ENCODE measurements at regions not wholly inside any gene's neighbourhood (a gene's known extent, or its start where the extent isn't known, plus 50 kb on each side); places are given as distances from the start of the nearest gene placed in this dataset.

DNA sequence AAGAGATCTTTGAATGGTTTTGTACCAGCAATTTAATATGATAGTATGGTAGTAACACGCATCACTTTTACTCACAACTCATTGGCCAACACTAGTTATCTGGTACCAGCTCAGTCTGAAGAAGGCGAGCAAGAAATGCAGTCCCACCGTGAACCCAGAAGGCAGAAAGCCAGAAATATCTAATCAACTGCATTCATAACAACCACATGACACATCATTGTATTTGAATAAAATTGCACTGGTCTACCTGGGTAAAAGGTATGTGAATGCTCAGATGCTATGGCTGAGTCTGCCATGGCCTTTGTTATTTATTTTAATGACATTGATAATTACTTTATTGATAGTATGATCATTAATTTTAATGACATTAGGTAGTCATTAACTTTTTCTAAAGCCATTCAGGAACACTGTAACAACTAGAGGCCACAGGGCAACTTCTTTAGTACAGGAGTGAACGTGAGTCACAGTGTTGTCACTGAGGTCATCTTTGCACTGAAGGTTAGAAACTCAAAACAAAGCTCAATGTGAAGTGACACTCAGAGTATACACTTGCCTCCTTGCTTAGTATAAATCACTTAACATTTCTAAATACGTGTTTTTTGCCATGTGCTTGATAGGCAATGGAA, 475.6 kb upstream of the TNP1 start:
- DNase-seq (ENCODE audit: low spot score) = no peak

DNA sequence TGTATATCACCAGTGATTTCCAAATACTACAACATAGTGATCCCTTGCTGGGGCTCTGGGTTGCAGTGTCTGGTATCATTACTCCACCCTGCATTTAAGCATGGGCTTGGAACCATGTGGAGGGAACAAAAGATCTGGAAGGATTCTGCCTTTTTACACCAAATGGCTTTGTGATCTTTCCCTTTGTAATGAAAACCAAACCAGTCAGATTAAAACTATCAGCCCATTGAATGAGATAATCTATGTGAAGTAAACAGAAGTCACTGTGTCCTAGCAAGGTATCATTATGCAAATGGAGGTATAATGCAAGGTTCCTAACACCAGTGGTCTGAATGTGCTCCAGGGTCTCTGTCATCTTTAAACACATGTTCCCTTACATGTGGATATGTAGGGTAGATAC, 474.7 kb upstream of the TNP1 start:
- no peak for DNase-seq (ENCODE audit: low spot score)

DNA sequence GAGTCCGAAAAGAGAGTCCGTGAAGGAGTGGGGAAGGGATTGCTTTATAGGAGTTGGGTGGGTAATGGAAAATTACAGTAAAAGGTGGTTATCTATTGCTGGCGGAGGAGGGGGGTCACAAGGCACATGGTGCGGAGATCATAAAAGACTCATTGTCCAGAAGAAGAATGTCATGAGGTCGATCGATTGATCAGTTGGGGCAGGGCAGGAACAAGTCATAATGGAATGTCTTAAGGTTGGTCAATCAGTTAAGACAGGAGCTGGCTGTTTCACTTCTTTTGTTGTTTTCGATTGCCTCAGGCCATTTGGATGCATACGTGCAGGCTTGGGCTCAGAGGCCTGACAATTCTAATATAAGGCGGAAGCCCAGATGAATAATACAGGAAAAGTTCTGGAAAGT, 473.0 kb upstream of the TNP1 start:
- no peak for DNase-seq (ENCODE audit: low spot score)

DNA sequence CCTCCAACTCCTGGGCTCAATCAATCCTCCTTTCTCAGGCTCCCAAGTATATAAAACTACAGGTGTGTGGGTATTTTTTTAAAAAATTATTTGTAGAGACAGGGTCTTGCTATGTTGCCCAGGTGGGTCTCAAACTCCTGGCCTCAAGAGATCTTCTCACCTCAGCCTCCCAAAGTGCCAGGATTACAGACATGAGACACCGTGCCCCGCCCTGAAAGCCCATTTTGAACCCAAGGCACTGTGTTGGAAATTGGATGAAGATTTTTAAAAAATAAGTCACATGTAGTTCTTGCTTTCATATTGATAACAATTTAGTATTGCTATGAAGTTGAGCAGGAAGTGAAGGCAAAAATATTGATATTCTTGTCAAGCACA, 472.5 kb upstream of the TNP1 start:
- DNase-seq (ENCODE audit: low spot score) = no peak

DNA sequence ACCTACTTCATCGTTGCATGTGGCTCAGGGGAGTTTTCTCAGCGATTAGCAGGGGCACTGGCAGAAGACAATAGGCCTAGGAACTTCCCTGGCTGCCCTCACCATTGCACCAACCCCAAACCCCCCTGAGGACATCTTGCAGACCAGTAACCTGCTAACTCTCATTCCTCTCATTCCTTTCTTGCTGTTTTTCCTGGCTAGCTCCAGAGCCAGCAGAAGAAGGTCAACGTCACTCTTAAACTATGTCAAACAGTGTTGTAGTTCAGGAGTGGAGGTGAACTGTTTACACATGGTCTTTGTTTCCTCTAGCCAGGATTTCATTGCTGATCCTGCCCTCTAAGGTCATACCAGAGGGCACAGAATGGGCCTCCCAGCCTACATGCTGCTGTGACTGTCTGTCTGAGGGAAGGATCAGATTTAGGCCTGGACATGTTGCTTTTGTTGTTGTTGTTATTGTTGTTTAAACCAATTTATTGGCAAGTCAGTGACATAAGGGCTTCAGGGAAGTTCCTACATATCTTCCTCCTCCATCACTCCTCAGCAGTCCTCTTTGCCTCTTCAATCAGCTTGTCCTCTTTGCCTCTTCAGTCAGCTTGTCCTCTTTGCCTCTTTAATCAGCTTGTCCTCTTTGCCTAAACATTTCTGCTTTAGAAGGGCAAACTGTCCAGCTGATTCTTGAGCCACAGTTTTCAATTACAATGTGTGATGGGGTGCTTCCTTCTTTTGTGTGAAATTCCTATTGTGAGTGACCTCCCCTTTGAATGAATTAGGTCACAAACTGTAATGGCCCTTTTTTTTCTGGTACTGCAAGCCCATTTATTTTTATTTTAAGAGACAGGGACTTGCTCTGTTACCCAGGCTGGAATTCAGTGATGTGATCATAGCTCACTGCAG, 471.9 kb upstream of the TNP1 start:
- DNase-seq (ENCODE audit: low spot score) = peak; percentile 60

DNA sequence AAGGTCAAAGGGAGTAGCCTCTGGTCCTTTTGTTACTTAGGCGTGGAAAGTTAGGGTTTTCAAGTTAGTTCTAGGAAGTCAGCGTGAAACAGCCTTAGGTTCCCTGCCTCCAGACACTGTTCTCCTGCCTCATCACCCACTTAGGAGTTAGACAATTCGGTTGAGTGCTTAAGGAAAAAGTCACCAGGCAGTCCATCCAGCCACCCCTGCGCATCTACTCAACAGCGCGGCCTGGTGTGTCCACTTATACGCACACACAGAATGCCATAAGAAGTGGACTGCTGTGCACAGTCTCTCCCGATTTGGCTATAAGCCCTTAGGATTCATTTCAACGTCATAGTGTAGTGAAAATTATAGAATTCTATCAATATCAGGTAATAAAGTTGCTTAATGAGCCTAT, 470.8 kb upstream of the TNP1 start:
- no peak for DNase-seq (ENCODE audit: low spot score)

DNA sequence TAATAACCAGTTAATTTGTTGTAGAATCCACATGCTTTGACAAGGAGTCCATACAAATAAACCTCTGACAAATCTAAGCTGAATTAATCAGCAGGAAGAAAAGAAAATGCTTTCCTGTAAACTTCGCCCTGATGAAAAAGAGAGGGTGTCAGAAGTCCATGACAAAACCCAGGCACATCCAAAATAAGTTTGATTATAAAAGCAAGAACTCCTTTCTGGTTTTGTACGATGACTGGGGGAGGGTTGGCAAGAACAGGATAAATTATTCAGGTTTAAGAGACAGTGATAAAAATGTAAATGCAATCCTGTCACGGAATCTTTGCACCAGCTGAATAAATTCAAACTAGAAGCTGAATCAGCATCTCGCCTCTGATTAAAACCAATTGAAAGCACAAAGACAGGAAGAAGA, 469.2 kb upstream of the TNP1 start:
- no peak for DNase-seq (ENCODE audit: low spot score)

DNA sequence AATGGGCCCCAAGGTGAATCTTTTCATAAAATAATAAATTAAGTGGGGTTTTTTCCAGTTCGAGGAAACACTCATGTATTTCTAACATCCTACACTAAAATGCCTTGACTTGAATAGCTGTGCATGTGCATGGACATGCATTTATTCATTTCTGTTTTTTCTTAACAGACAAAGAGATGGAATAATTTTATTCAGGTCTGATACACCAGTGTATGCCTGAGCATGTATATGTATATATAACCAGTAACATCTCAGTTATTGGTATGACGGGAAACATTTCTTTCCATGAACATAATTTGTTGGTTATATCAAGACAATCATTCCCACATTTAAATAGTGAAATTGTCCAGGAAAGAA, 468.7 kb upstream of the TNP1 start:
- DNase-seq (ENCODE audit: low spot score) = no peak

DNA sequence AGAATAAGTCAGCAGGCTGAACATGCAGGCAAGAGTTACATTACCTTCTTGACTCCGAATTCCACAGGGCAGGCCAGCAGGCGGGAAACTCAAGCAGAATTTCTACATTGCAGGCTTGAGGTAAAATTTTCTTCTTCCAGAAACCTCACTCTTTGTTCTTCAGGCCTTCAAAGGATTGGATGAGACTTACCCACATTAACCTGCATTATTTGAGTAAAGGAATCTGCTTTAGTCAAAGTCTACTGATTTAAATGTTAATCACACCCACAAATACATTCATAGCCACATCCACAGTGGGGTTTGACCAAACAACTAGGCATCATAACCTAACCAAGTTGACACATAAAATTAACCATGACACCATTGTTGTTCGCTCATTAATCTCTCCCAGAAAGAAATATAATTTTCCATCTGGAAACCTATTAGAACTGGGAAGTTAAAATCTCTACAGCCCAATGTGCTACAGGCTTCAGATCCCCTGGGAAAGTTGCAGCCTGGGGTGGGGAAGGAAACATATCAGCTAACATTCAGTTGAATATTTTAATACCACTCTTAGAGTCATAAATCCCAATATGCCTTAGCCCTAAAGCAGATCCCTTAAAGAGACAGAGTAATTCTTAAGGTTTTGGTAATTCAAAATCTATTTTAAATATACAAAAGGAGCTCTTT, 468.2 kb upstream of the TNP1 start:
- no peak for DNase-seq (ENCODE audit: low spot score)

DNA sequence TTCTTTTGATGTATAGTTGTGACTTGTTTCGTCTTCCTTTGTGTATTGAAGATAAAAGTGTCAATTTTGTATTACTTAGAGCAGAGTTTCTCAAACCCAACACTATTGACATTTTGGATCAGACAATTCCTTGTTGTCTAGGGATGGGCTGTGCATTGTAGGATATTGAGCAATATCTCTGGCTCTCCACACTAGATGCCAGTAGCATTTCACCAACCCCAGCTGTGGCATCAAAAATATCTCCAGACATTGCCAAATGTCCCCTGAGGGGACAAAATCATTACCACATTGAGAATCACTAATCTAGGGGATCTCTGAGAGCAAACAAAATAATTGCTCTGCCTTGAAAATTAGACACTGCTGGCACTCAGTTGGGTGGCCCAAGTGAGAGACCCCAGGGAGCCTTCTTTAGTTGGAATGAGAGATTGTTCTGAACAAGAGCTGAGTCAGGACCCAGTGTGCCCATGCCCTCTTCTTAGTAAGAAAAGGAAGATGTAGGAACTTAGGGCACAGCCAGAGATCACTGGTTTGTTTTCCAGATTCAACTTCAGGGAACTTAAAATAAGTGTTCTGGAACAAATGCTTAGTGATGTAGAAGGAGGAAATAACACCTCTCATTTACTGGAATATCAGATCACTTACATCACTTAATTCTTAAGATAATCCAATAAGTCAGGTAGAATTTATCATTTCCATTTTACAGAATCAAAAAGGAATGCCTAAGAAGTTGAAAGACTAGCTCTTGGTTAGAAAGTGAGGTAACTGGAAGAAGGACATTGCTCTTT, 466.6 kb upstream of the TNP1 start:
- DNase-seq (ENCODE audit: low spot score) = no peak

DNA sequence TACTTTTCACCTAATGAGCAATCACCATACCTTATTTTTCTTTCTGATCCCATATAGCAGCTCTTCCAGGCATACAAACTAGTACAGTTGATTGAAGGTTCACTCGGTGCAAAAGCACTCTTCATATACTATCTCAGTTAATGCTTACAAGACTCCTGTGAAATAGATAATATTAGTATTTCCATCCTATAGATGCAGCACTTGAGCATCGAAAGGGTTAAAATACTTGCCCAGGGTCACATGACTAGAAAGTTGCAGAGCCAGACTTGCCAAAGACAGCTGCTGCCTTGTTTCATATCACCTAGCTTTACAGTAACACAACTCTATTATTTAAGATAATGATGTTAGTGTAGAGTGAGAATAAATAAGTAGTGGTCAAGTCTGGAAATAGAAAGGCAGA, 466.0 kb upstream of the TNP1 start:
- DNase-seq (ENCODE audit: low spot score) = no peak

DNA sequence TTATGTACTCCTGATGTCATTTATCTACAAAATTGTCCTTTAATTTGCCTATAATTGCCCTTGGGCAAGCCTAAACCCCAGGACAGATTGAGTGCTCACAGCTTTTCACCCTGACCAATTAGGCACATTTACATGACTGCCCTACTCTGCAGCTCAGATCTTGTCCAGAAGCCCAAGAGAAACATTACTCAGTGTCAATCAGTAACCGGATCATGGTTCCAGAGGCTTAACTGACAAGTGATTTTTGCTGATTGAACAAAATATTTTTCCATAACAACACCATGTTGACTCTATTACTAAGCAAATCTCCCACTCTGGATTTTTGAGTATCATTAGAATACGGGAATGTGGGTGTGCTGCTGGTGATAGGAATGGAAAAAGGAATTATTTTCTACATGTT, 465.4 kb upstream of the TNP1 start:
- DNase-seq (ENCODE audit: low spot score) = no peak

DNA sequence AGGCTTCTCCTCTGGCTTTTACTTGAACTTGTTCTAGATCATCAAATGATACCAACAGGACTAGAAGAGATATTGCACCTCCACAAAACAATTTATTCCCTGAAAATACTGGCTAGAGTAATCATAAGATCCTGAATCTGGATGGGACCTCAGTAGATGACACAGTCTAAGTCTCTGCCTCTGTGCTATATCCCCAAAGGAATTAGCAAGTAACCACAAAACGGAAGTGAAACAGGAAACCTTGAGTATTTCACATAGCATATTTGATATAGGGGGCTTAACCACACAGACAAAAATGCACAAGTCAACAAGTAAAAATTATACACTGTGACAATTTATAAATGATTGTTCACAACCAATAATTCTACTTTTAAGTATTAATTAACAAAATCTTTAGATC, 456.9 kb upstream of the TNP1 start:
- DNase-seq (ENCODE audit: low spot score) = no peak

DNA sequence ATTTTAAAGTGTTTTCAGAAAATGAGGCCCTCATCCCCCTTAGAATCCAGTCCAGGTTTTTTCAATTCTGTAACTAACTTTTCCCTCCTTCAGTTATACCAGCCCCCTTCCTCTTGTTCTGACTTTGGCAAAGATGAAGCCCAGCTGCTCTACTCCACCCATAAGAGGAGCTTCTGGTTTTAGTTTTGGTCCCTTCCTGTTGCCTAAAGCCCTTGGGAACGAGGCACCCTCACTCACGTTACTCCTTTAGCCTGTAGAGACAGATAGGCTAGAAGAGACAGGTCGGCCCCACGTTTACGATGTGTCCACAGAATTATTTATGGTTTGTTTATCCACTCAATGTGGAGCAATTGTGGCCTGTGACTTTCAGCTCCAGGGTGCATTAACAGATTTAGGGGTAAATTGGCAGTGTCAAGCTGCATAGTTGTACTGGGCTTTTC, 454.2 kb upstream of the TNP1 start:
- no peak for DNase-seq (ENCODE audit: low spot score)

DNA sequence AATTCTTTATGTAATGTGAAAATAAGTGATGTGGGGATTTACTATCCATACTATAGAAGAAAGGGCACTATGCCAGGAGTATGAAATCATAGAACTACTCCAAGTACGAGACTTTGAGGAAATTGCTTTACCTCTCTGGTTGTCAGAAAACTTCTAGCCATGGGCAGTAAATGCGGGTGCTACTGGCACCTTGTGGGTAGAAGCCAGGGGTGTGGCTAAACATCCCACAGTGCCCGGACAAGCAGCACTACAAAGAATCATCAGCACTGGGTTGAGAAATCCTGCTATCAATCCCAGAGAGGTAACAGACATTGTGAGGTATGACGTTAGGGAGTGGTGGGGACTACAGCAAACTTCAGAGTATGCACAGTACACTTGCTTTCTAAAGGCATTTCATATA, 453.5 kb upstream of the TNP1 start:
- no peak for DNase-seq (ENCODE audit: low spot score)

DNA sequence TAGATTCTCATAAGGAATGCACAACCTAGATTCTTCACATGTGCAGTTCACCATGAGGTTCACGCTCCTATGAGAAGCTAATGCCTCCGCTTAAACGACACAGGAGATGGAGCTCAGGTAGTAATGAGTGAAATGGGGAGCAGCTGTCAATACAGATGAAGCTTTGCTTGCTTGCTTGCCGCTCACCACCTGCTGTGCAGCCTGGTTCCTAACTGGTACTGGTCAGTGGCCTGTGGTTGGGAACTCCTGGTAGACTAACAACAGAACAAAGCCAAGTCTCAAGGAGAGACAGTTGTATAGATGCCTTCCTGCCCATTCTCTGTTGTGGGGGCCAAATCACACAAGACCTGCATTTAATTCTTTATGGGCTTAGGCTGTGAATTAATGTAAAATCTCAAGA, 449.2 kb upstream of the TNP1 start:
- DNase-seq (ENCODE audit: low spot score) = no peak

DNA sequence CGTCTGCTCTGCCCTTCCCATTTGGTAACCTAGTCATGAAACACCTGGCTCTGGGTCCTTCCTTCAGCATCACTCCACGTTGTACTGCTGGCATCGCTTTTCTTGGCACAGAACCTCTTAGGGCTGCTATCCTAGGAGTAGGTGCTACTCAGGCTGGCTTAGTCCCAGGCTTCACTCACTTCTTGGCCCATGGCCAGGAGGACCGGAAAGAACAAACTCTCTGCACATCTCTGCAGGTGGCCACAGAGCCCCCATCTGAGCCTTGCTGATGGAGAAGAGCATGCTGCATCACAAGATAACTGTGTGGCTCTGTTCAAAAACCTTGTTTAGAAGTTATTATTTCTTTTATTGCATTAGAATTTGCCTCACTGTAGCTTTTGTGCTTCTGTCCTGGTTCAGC, 447.2 kb upstream of the TNP1 start:
- no peak for DNase-seq (ENCODE audit: low spot score)

DNA sequence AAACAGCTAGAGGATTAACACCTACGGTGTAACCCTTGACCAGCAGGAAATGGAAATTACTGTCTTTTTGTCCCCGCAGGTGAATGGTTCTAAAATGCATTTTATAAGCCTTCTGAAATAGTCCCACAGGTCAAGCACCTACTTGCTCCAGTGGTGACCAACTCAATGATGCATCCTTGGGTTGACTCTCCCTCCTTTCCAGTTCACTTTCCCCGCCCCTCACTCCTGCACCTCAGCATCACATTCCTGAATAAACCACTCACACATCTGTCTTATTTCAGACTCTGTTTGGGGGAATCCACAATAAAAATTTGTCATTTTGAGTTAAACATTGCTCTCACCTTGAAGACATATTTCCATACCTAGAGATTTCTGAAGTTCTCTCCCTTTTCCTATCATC, 446.0 kb upstream of the TNP1 start:
- no peak for DNase-seq (ENCODE audit: low spot score)

DNA sequence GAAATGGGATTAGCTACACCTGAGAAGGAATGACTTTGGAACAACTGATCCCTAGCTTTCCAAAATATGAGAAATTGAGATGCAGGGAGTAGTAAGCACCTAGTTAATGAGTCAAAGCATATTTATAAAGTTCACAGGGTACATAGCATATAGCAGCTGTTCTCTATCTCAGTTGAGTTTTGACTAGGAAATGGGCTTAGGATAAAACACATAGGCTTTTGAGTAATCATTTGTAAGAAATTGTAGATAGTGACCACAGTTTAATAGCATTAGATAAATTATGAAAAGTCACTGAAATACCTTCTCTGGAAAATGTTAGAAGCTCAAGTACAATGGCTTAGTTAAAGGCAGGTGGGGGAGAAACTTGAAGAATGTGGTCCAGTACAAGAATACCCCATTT, 444.7 kb upstream of the TNP1 start:
- no peak for DNase-seq (ENCODE audit: low spot score)

DNA sequence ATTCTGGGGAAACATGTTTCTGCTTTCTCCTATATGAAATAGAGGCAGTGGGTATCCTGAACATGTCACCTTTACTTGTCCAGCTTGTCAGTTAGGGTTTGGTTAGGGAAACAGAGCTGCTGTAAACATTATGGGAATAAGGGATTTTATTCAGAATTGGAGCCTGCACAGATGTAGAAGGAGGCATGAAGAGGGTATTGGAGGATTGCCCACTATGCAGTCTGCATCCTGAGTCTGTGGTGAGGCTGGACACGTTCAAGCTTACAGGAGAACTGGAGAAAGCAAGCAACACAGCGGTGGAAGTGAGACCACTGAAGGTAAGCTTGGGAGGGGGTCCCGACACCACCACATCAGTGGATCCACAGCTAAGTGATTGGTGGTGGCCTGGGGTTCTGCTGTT, 443.0 kb upstream of the TNP1 start:
- no peak for DNase-seq (ENCODE audit: low spot score)

DNA sequence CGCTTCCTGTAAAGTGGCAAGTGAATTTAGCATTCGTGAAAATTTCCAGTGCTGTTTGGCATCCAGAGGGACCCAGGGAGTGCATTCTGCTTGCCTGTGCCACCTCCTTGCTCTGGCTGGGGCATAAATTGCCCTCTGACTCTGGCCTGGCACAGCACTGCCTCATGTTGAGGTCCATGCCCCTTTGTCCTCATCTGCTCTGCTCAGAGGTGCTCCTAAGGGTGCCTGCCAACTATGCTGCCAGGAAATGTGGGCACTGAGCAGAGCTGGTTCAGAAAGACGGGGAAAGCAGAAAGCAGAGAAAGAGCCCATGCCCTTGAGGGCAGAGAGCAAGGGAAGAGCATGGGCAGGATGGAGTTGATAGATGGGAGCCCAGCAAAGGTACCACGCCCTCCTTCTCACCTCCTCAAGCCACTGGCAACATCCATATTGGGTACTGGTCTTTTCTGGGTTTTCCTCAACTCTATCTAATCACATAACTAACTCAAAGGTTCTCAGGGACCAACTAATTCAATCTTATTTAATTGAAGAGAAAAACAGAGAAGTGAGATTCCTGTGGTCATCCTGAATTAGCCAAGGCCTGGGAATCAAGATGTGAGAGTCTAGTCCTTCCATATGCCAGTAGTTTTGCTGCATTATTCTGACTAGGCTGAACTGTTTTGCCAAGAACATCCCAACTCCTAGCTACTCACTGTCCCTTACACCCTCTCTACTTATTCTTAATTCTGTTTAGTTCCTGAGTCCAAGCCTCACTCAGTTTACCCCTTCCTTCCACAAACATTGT, 441.5 kb upstream of the TNP1 start:
- DNase-seq (ENCODE audit: low spot score) = no peak

DNA sequence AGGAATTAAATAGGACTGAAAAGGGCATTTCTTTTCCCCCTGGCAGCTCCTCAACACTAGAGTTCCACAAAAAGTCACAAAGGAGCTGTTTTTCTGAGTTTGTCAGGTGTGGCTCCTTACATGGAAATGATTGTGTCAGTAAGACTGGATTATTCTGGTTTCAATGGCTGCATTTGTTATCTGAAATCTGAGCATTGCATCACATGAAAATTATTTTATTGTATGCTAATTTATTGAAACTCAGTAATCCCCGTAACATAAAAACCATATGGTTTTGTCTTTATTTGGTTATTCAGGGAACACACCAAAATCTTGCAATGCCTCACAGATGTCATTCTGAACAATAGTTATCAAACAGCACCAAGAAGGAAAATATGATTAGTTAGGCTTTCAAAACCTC, 439.7 kb upstream of the TNP1 start:
- no peak for DNase-seq (ENCODE audit: low spot score)

Measured in AG08396 (cell line).